GM21360 (cell line): ENCODE measurements at regions not wholly inside any gene's neighbourhood (a gene's known extent, or its start where the extent isn't known, plus 50 kb on each side); places are given as distances from the start of the nearest gene placed in this dataset.
"Not testable (repeated sequence)": the region's sequence is repeated elsewhere in the genome, so short reads cannot be mapped to it uniquely, and the experiment has no call there.

Source experiments
- ATAC-seq: cut with Tn5 transposase; IDR thresholded peaks from one replicate; pipeline ENCODE4 v1.9.1; 2021; ENCODE audit warnings: mild to moderate bottlenecking, moderate library complexity; ENCODE audit not compliant: unreplicated experiment

GRCh38 chr3:163498842-163499735 lies 1579.2 kb downstream of the SI start:
- ATAC-seq = not testable (repeated sequence)

GRCh38 chr3:163491714-163492113 lies 1586.6 kb downstream of the SI start:
- ATAC-seq = no peak

GRCh38 chr3:163490119-163490518 lies 1588.2 kb downstream of the SI start:
- ATAC-seq = peak; percentile 95

GRCh38 chr3:163482695-163483094 lies 1595.6 kb downstream of the SI start:
- ATAC-seq = no peak

GRCh38 chr3:163481738-163482137 lies 1596.6 kb downstream of the SI start:
- ATAC-seq = no peak

GRCh38 chr3:163476179-163476578 lies 1602.1 kb downstream of the SI start:
- no peak for ATAC-seq

GRCh38 chr3:163474766-163475165 lies 1603.5 kb downstream of the SI start:
- no peak for ATAC-seq

GRCh38 chr3:163468531-163469335 lies 1609.6 kb downstream of the SI start:
- no peak for ATAC-seq

GRCh38 chr3:163462446-163462845 lies 1615.8 kb downstream of the SI start:
- ATAC-seq = no peak

- no peak for ATAC-seq
Observed at GRCh38 chr3:163450698-163451097, 1627.6 kb downstream of the SI start.

GRCh38 chr3:163438760-163439159 lies 1639.5 kb downstream of the SI start:
- ATAC-seq = no peak

GRCh38 chr3:163422671-163423070 lies 1655.6 kb downstream of the SI start:
- no peak for ATAC-seq

- no peak for ATAC-seq
Observed at GRCh38 chr3:163391407-163392181, 1686.7 kb downstream of the SI start.

- ATAC-seq = no peak
Observed at GRCh38 chr3:163384383-163384782, 1693.9 kb downstream of the SI start.

GRCh38 chr3:163382183-163382582 lies 1696.1 kb downstream of the SI start:
- no peak for ATAC-seq

- no peak for ATAC-seq
Observed at GRCh38 chr3:163368168-163368567, 1710.1 kb downstream of the SI start.

- ATAC-seq = no peak
Observed at GRCh38 chr3:163364717-163365116, 1713.6 kb downstream of the SI start.

GRCh38 chr3:163362151-163362550 lies 1716.1 kb downstream of the SI start:
- ATAC-seq = no peak

- ATAC-seq = not testable (repeated sequence)
Observed at GRCh38 chr3:163361357-163361878, 1716.9 kb downstream of the SI start.

GRCh38 chr3:163347944-163348343 lies 1730.4 kb downstream of the SI start:
- no peak for ATAC-seq

GRCh38 chr3:163335429-163335828 lies 1742.9 kb downstream of the SI start:
- ATAC-seq = no peak
